ENCODE measurements at regions not wholly inside any gene's neighbourhood (a gene's known extent, or its start where the extent isn't known, plus 50 kb on each side); places are given as distances from the start of the nearest gene placed in this dataset.

GRCh38 chr5:6056280-6056679, 322.1 kb downstream of the MED10 start:
- Histone ChIP-seq H3K9me2 (ENCODE audit: insufficient read depth, low read length) (no peaks in the 10 kb centered on the region), H3F3A (ENCODE audit: insufficient read depth, low read length, poor library complexity, severe bottlenecking) (peaks cover 4% of the 10 kb centered on the region), H3K27ac (ENCODE audit: low read length) (no peak overlapping the region), H3K4me3 (ENCODE audit: low read length) (no peak overlapping the region), H3K27me3 (ENCODE audit: insufficient read depth, low read depth, low read length) (no peaks in the 10 kb centered on the region), H3K36me3 (ENCODE audit: insufficient read depth, low read length) (no peaks in the 10 kb centered on the region), H3K79me2 (replicated peaks; ENCODE audit: insufficient read depth, low read length) (no peaks in the 10 kb centered on the region), H3K9ac (ENCODE audit: low read length) (no peak overlapping the region), H4K20me1 (ENCODE audit: insufficient read depth) (no peaks in the 10 kb centered on the region), H3K4me2 (ENCODE audit: low read length) (no peak overlapping the region), H2AFZ (ENCODE audit: low read depth, low read length) (no peak overlapping the region), H3K9me3 (ENCODE audit: low read length) (no peaks in the 10 kb centered on the region)
- TF ChIP-seq REST (IDR thresholded peaks at IDR 0.05; ENCODE audit: borderline replicate concordance) (no peak), EP300 (conservative IDR thresholded peaks at IDR 0.05; ENCODE audit: poor library complexity, severe bottlenecking) (no peak), MXI1 (conservative IDR thresholded peaks at IDR 0.05; ENCODE audit: poor library complexity, severe bottlenecking) (no peak), EZH2 (IDR thresholded peaks at IDR 0.05; ENCODE audit: borderline replicate concordance, insufficient read depth, low read length, poor library complexity, severe bottlenecking) (no peak), CTCF (IDR thresholded peaks at IDR 0.05; ENCODE audit: poor library complexity, severe bottlenecking) (no peak), POLR2AphosphoS5 (IDR thresholded peaks at IDR 0.05) (no peak), RAD21 (conservative IDR thresholded peaks at IDR 0.05) (no peak), SMC3 (conservative IDR thresholded peaks at IDR 0.05; ENCODE audit: poor library complexity) (no peak), TAF1 (IDR thresholded peaks at IDR 0.05; ENCODE audit: low read depth) (no peak)

- H3K79me2 ChIP-seq (replicated peaks; ENCODE audit: insufficient read depth, low read length), result no peaks in the 10 kb centered on the region
- no peaks in the 10 kb centered on the region for H3F3A ChIP-seq (ENCODE audit: insufficient read depth, low read length, poor library complexity, severe bottlenecking)
- H3K36me3 ChIP-seq (ENCODE audit: insufficient read depth, low read length), result no peaks in the 10 kb centered on the region
- H3K4me3 ChIP-seq (ENCODE audit: low read length), result no peak overlapping the region
- no peaks in the 10 kb centered on the region for H3K9me2 ChIP-seq (ENCODE audit: insufficient read depth, low read length)
- no peaks in the 10 kb centered on the region for H4K20me1 ChIP-seq (ENCODE audit: insufficient read depth)
- H3K9me3 ChIP-seq (ENCODE audit: low read length), result no peaks in the 10 kb centered on the region
- H2AFZ ChIP-seq (ENCODE audit: low read depth, low read length), result no peak overlapping the region
- H3K27me3 ChIP-seq (ENCODE audit: insufficient read depth, low read depth, low read length), result no peaks in the 10 kb centered on the region
- H3K9ac ChIP-seq (ENCODE audit: low read length), result no peak overlapping the region
- no peak overlapping the region for H3K27ac ChIP-seq (ENCODE audit: low read length)
- H3K4me2 ChIP-seq (ENCODE audit: low read length), result no peak overlapping the region
- TF ChIP-seq EP300 (conservative IDR thresholded peaks at IDR 0.05; ENCODE audit: poor library complexity, severe bottlenecking) (no peak), POLR2AphosphoS5 (IDR thresholded peaks at IDR 0.05) (no peak), REST (IDR thresholded peaks at IDR 0.05; ENCODE audit: borderline replicate concordance) (no peak)
These were observed 328.7 kb downstream of the MED10 start for GRCh38 chr5:6049662-6050061.

Data from neural cell (in vitro differentiated cells).